ENCODE measurements at regions not wholly inside any gene's neighbourhood (a gene's known extent, or its start where the extent isn't known, plus 50 kb on each side); places are given as distances from the start of the nearest gene placed in this dataset.

DNA sequence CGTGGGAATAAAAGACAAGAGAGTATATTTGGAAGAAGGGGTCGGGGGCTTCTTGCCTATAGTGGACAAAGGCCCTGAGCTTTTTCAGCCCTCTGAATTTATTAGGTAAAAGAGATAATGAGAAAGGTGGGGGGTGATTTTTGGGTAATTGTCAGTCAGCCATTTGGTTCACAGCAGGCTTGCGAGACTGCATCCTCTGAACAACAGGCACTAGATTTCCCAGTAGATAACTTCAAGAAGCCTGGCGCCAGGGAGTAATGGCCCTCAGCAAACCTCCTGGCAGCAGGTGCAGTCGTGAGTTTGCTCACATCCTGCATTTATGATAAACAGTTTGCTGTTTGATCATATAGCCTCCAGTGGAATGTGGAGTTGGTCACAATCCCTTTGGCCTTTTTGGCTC, 609.0 kb downstream of the DHX35 start:
- H3K36me3 Mint-ChIP-seq = no peaks in the 10 kb centered on the region
- H3K9me3 Mint-ChIP-seq = peaks cover 0 to 12% (median 3%) of the 10 kb centered on the region in 11 donors
- no peak for DNase-seq
- ChIA-PET POLR2A (no interaction called here), CTCF (no interaction called here)
- Histone ChIP-seq H3K4me3 (ENCODE audit: low read length) (no peak overlapping the region), H3K4me1 (ENCODE audit: control insufficient read depth in 2 of 2, insufficient read depth in 2 of 2, low read length in 2 of 2) (no peaks in the 10 kb centered on the region), H3K36me3 (ENCODE audit: control insufficient read depth in 2 of 3, insufficient read depth in 3 of 3, low read length in 3 of 3) (no peaks in the 10 kb centered on the region), H3K27ac (ENCODE audit: low read depth, low read length) (no peak overlapping the region), H3K9me3 (ENCODE audit: control insufficient read depth in 2 of 3, low read length in 3 of 3) (no peaks in the 10 kb centered on the region), H3K27me3 (ENCODE audit: control insufficient read depth in 2 of 2, insufficient read depth in 2 of 2, low read length in 2 of 2) (no peaks in the 10 kb centered on the region)
- ATAC-seq = no peak
- no peak overlapping the region for H3K4me3 Mint-ChIP-seq
- no peak overlapping the region for H3K27ac Mint-ChIP-seq
- intact Hi-C loops (cut with micrococcal nuclease) = no loop called here
- no peaks in the 10 kb centered on the region for H3K4me1 Mint-ChIP-seq
- H3K27me3 Mint-ChIP-seq = peaks cover 0 to 17% (median 3%) of the 10 kb centered on the region in 5 donors

DNA sequence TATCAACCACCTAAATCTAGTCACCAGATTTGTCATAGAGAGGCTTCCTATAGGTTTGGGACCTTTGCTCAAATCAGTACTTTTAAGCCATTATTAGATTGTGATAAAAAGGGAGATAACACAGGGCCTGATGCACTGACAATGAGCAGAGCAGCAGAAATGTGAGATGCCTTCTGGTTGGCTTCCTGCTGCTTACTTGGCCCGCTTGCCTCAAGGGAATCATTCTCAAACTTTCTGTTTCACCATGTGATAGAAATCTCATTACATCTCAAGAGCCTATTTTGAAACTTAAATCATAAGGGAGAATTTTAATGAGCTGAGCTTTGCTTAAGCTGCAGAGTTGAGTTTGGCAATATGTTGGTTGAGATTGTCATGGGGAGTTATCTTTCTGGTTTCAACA, 606.0 kb downstream of the DHX35 start:
- H3K27me3 Mint-ChIP-seq = peaks cover 0 to 13% (median 4%) of the 10 kb centered on the region in 5 donors
- Histone ChIP-seq H3K4me3 (ENCODE audit: low read length) (no peak overlapping the region), H3K27me3 (ENCODE audit: control insufficient read depth in 2 of 2, insufficient read depth in 2 of 2, low read length in 2 of 2) (no peaks in the 10 kb centered on the region), H3K27ac (ENCODE audit: low read depth, low read length) (no peak overlapping the region), H3K9me3 (ENCODE audit: control insufficient read depth in 2 of 3, low read length in 3 of 3) (no peaks in the 10 kb centered on the region), H3K4me1 (ENCODE audit: control insufficient read depth in 2 of 2, insufficient read depth in 2 of 2, low read length in 2 of 2) (no peaks in the 10 kb centered on the region), H3K36me3 (ENCODE audit: control insufficient read depth in 2 of 3, insufficient read depth in 3 of 3, low read length in 3 of 3) (no peaks in the 10 kb centered on the region)
- no peaks in the 10 kb centered on the region for H3K4me1 Mint-ChIP-seq
- H3K36me3 Mint-ChIP-seq = no peaks in the 10 kb centered on the region
- no peak for ATAC-seq
- H3K4me3 Mint-ChIP-seq = no peak overlapping the region
- peaks cover 0 to 3% (median 0%) of the 10 kb centered on the region in 11 donors for H3K9me3 Mint-ChIP-seq
- intact Hi-C loops (cut with micrococcal nuclease) = no loop called here
- ChIA-PET POLR2A (no interaction called here), CTCF (no interaction called here)
- no peak for DNase-seq
- H3K27ac Mint-ChIP-seq = no peak overlapping the region

DNA sequence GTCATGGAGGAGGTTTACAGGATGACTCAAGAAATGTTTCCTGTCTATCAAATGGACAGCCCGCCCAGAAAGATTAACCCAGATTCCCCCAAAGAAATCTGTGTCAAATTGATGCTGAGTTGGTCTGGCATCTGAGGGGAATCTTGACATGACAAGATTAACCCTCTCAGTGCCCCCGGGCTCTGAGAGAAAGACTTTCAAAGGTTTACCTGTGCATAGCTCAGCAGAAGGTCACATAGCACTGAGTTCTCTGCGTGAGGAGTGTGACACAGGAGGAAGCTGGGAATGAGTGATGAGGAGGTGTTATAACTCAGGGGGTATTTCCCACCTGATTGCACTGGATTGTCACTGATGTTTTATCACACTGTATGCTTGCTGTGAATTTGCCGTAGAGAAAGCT, 601.2 kb downstream of the DHX35 start:
- Mint-ChIP-seq H3K4me3 (no peak overlapping the region), H3K9me3 (peaks cover 0 to 3% (median 0%) of the 10 kb centered on the region in 11 donors), H3K27me3 (peaks cover 0 to 7% (median 0%) of the 10 kb centered on the region in 5 donors), H3K27ac (no peak overlapping the region), H3K36me3 (no peaks in the 10 kb centered on the region), H3K4me1 (no peaks in the 10 kb centered on the region)
- H3K27me3 ChIP-seq (ENCODE audit: control insufficient read depth in 2 of 2, insufficient read depth in 2 of 2, low read length in 2 of 2) = no peaks in the 10 kb centered on the region
- ATAC-seq = no peak
- H3K9me3 ChIP-seq (ENCODE audit: control insufficient read depth in 2 of 3, low read length in 3 of 3) = no peaks in the 10 kb centered on the region
- no peak overlapping the region for H3K27ac ChIP-seq (ENCODE audit: low read depth, low read length)
- H3K4me3 ChIP-seq (ENCODE audit: low read length) = no peak overlapping the region
- CTCF ChIA-PET = no interaction called here
- H3K4me1 ChIP-seq (ENCODE audit: control insufficient read depth in 2 of 2, insufficient read depth in 2 of 2, low read length in 2 of 2) = no peaks in the 10 kb centered on the region
- no peak for DNase-seq
- no peaks in the 10 kb centered on the region for H3K36me3 ChIP-seq (ENCODE audit: control insufficient read depth in 2 of 3, insufficient read depth in 3 of 3, low read length in 3 of 3)
- intact Hi-C loops (cut with micrococcal nuclease) = no loop called here
- POLR2A ChIA-PET = no interaction called here

DNA sequence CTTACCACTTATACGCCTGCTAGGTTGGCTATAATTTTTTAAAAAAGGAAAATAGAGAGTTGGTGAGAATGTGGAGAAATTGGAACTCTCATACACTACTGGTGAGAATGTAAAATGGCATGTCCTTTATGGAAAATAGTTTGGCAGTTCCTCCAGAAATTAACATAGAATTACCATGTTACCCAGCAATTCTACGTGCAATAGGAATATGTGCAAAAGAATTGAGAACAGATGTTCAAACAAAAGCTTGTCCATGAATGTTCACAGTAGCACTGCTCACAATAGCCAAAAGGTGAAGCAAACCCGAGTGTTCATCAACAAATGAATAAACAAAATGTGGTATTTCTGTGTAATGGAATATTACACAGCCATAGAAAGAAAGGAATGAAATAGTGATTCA, 592.2 kb downstream of the DHX35 start:
- Mint-ChIP-seq H3K27me3 (peaks cover 0 to 12% (median 0%) of the 10 kb centered on the region in 5 donors), H3K4me3 (no peak overlapping the region), H3K27ac (no peak overlapping the region), H3K36me3 (no peaks in the 10 kb centered on the region), H3K9me3 (peaks cover 0 to 3% (median 0%) of the 10 kb centered on the region in 11 donors), H3K4me1 (no peaks in the 10 kb centered on the region)
- Histone ChIP-seq H3K36me3 (ENCODE audit: control insufficient read depth in 2 of 3, insufficient read depth in 3 of 3, low read length in 3 of 3) (no peaks in the 10 kb centered on the region), H3K4me1 (ENCODE audit: control insufficient read depth in 2 of 2, insufficient read depth in 2 of 2, low read length in 2 of 2) (no peaks in the 10 kb centered on the region), H3K27me3 (ENCODE audit: control insufficient read depth in 2 of 2, insufficient read depth in 2 of 2, low read length in 2 of 2) (no peaks in the 10 kb centered on the region), H3K27ac (ENCODE audit: low read depth, low read length) (no peak overlapping the region), H3K4me3 (ENCODE audit: low read length) (no peak overlapping the region), H3K9me3 (ENCODE audit: control insufficient read depth in 2 of 3, low read length in 3 of 3) (no peaks in the 10 kb centered on the region)
- ChIA-PET POLR2A (no interaction called here), CTCF (no interaction called here)
- DNase-seq (no peak), ATAC-seq (no peak)
- intact Hi-C loops (cut with micrococcal nuclease) = no loop called here

- H3K36me3 Mint-ChIP-seq = no peaks in the 10 kb centered on the region
- no peak overlapping the region for H3K27ac ChIP-seq (ENCODE audit: low read depth, low read length)
- ChIA-PET CTCF (no interaction called here), POLR2A (no interaction called here)
- no peak for ATAC-seq
- H3K9me3 Mint-ChIP-seq = peaks cover 0 to 3% (median 0%) of the 10 kb centered on the region in 11 donors
- no peaks in the 10 kb centered on the region for H3K27me3 ChIP-seq (ENCODE audit: control insufficient read depth in 2 of 2, insufficient read depth in 2 of 2, low read length in 2 of 2)
- H3K4me3 ChIP-seq (ENCODE audit: low read length) = no peak overlapping the region
- peaks cover 0 to 12% (median 0%) of the 10 kb centered on the region in 5 donors for H3K27me3 Mint-ChIP-seq
- intact Hi-C loops (cut with micrococcal nuclease) = no loop called here
- no peaks in the 10 kb centered on the region for H3K4me1 Mint-ChIP-seq
- H3K9me3 ChIP-seq (ENCODE audit: control insufficient read depth in 2 of 3, low read length in 3 of 3) = no peaks in the 10 kb centered on the region
- no peaks in the 10 kb centered on the region for H3K4me1 ChIP-seq (ENCODE audit: control insufficient read depth in 2 of 2, insufficient read depth in 2 of 2, low read length in 2 of 2)
- no peak for DNase-seq
- H3K36me3 ChIP-seq (ENCODE audit: control insufficient read depth in 2 of 3, insufficient read depth in 3 of 3, low read length in 3 of 3) = no peaks in the 10 kb centered on the region
- H3K4me3 Mint-ChIP-seq = no peak overlapping the region
- no peak overlapping the region for H3K27ac Mint-ChIP-seq
Observed at GRCh38 chr20:39553120-39553519, 591.0 kb downstream of the DHX35 start.

DNA sequence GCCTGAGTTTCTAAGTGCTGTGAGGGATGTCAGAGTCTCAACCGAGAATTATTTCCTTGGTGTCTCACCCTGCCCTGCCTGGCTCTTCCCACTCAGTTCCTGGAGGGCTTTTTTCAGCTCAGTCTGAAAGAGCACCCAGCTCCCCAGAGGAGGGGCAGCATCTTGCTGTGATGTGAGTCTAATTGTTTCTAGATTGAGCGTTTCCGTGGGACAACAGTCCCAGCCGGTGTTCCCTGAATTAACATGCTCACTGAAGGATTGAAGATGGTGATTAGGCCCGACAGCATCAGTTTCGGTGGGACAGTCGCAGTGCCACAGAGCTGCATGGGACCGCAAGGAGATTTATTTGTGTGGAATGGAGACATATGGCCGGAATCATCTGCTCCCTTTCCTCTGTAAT, 587.6 kb downstream of the DHX35 start:
- CTCF ChIA-PET = no interaction called here
- intact Hi-C loops (cut with micrococcal nuclease) = no loop called here

GRCh38 chr20:39547546-39548408, 585.6 kb downstream of the DHX35 start:
- ChIA-PET CTCF (no interaction called here), POLR2A (no interaction called here)
- H3K9me3 Mint-ChIP-seq = peaks cover 0 to 16% (median 1%) of the 10 kb centered on the region in 11 donors
- no peaks in the 10 kb centered on the region for H3K36me3 Mint-ChIP-seq
- no peaks in the 10 kb centered on the region for H3K27me3 ChIP-seq (ENCODE audit: control insufficient read depth in 2 of 2, insufficient read depth in 2 of 2, low read length in 2 of 2)
- no peaks in the 10 kb centered on the region for H3K4me1 Mint-ChIP-seq
- no peak overlapping the region for H3K27ac ChIP-seq (ENCODE audit: low read depth, low read length)
- H3K27me3 Mint-ChIP-seq = peaks cover 0 to 11% (median 8%) of the 10 kb centered on the region in 5 donors
- H3K4me3 Mint-ChIP-seq = no peak overlapping the region
- no peaks in the 10 kb centered on the region for H3K4me1 ChIP-seq (ENCODE audit: control insufficient read depth in 2 of 2, insufficient read depth in 2 of 2, low read length in 2 of 2)
- H3K36me3 ChIP-seq (ENCODE audit: control insufficient read depth in 2 of 3, insufficient read depth in 3 of 3, low read length in 3 of 3) = no peaks in the 10 kb centered on the region
- H3K9me3 ChIP-seq (ENCODE audit: control insufficient read depth in 2 of 3, low read length in 3 of 3) = no peaks in the 10 kb centered on the region
- ATAC-seq (no peak), DNase-seq (no peak)
- intact Hi-C loops (cut with micrococcal nuclease) = no loop called here
- no peak overlapping the region for H3K4me3 ChIP-seq (ENCODE audit: low read length)
- H3K27ac Mint-ChIP-seq = no peak overlapping the region

More for the DNA sequence above, 587.6 kb downstream of the DHX35 start:
- Mint-ChIP-seq H3K36me3 (no peaks in the 10 kb centered on the region), H3K27me3 (peaks cover 0 to 11% (median 4%) of the 10 kb centered on the region in 5 donors), H3K4me1 (no peaks in the 10 kb centered on the region), H3K4me3 (no peak overlapping the region), H3K27ac (no peak overlapping the region), H3K9me3 (peaks cover 0 to 14% (median 0%) of the 10 kb centered on the region in 11 donors)
- Histone ChIP-seq H3K4me3 (ENCODE audit: low read length) (no peak overlapping the region), H3K27me3 (ENCODE audit: control insufficient read depth in 2 of 2, insufficient read depth in 2 of 2, low read length in 2 of 2) (no peaks in the 10 kb centered on the region), H3K27ac (ENCODE audit: low read depth, low read length) (no peak overlapping the region), H3K4me1 (ENCODE audit: control insufficient read depth in 2 of 2, insufficient read depth in 2 of 2, low read length in 2 of 2) (no peaks in the 10 kb centered on the region), H3K36me3 (ENCODE audit: control insufficient read depth in 2 of 3, insufficient read depth in 3 of 3, low read length in 3 of 3) (no peaks in the 10 kb centered on the region), H3K9me3 (ENCODE audit: control insufficient read depth in 2 of 3, low read length in 3 of 3) (no peaks in the 10 kb centered on the region)
- POLR2A ChIA-PET = no interaction called here
- no peak for ATAC-seq
- no peak for DNase-seq

All from naive thymus-derived CD4-positive, alpha-beta T cell (primary cell).